IPS DF 6.9 (cell line): ENCODE measurements at regions not wholly inside any gene's neighbourhood (a gene's known extent, or its start where the extent isn't known, plus 50 kb on each side); places are given as distances from the start of the nearest gene placed in this dataset.
"Not testable (repeated sequence)": the region's sequence is repeated elsewhere in the genome, so short reads cannot be mapped to it uniquely, and the experiment has no call there.

Source experiments
- DNase-seq: peaks from one replicate; pipeline ENCODE4 v3.0.0-alpha.2; 2013; ENCODE audit warnings: low read depth, low spot score
- H3K27ac ChIP-seq: one replicate; pipeline ENCODE4 v1.5.1; 2013; ENCODE audit warnings: low read length, control low read depth
- H3K27me3 ChIP-seq: 2 replicates; pipeline ENCODE4 v1.6.1; 2013; ENCODE audit warnings: mild to moderate bottlenecking, low read length; ENCODE audit not compliant: control insufficient read depth, insufficient read depth
- H3K36me3 ChIP-seq: 2 replicates; pipeline ENCODE4 v1.6.1; 2013; ENCODE audit warnings: low read length; ENCODE audit not compliant: control insufficient read depth, insufficient read depth
- H3K4me1 ChIP-seq: 2 replicates; pipeline ENCODE4 v1.6.1; 2013; ENCODE audit warnings: low read length; ENCODE audit not compliant: control insufficient read depth, insufficient read depth
- H3K4me3 ChIP-seq: 2 replicates; pipeline ENCODE4 v1.5.1; 2013; ENCODE audit warnings: mild to moderate bottlenecking, low read length
- H3K9me3 ChIP-seq: 2 replicates; pipeline ENCODE4 v1.6.1; 2013; ENCODE audit warnings: low read length, inconsistent platforms; ENCODE audit not compliant: control insufficient read depth, insufficient read depth
- WGBS: extraction: QIAGEN DNeasy Blood & Tissue Kit; methylation state at CpG from one replicate; pipeline ENCODE4 v1.1.7; 2013; ENCODE audit warnings: mixed read lengths, missing lambda C conversion rate; ENCODE audit not compliant: insufficient read length, insufficient coverage; 5-methylcytosine and 5-hydroxymethylcytosine counted together

DNA sequence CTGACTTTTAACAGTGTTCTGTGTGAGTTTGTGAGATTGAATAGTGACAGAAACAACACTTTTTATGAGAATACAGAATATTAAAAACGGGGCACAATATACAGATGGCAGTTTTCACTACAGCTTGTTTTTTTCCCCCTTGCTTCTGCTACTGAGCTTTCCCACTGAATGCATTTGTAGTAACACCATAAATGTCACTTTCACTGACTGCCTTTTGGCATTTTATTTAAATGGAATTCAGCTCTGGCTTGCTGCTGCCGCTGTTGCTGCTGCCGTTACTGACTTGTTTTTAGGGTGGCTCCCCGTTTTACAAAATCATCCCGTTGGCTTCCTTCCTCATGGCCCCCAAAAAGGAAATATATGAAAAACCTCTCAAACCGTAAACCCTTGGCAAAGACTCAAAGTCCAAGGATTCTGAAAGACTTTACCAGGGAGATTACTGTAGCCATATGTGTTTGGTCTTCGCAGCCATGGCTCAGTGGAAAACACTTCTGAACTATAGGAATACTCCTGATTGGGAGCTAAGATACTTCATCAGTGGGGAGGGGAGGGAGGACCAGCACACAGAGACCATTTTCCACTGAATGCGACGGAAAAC is 151.0 kb downstream of the NUF2 start:
- WGBS = no CpG with 5 or more reads among the region's 9 CpGs
- Histone ChIP-seq H3K27me3 (no peaks in the 10 kb centered on the region), H3K27ac (no peak overlapping the region), H3K4me1 (no peaks in the 10 kb centered on the region), H3K9me3 (no peaks in the 10 kb centered on the region), H3K4me3 (no peak overlapping the region), H3K36me3 (no peaks in the 10 kb centered on the region)
- DNase-seq = no peak

DNA sequence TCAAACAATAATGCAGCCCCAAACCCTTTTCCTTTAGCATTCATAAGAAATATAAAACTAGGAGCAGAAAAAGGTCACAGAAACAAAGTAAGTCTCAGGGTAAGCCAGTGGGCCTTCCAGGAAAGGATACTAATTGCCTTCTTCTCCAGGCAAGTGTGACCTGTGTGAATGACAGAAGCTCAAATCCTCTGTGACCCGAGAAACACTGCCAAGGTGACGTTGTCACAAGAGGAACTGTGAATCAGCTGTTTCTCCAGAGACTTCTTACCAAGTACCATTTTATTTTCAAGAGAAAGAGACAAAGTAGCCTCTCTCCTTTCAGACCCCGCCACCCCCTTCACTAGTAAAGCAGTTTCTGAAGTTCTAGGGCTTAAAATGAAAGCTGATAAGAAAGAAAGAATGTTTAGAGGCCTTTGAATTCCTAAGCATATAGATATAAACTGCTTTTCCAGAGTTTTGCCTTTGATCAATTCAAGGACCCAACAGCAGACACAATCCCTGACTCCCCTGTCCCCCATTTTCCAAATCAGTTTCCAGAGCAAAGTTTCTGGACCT is 155.6 kb downstream of the NUF2 start:
- H3K27me3 ChIP-seq = no peaks in the 10 kb centered on the region
- H3K36me3 ChIP-seq = no peaks in the 10 kb centered on the region
- H3K4me1 ChIP-seq = no peaks in the 10 kb centered on the region
- H3K4me3 ChIP-seq = no peak overlapping the region
- no peak overlapping the region for H3K27ac ChIP-seq
- no peak for DNase-seq
- WGBS = no CpG with 5 or more reads among the region's 3 CpGs
- no peaks in the 10 kb centered on the region for H3K9me3 ChIP-seq

DNA sequence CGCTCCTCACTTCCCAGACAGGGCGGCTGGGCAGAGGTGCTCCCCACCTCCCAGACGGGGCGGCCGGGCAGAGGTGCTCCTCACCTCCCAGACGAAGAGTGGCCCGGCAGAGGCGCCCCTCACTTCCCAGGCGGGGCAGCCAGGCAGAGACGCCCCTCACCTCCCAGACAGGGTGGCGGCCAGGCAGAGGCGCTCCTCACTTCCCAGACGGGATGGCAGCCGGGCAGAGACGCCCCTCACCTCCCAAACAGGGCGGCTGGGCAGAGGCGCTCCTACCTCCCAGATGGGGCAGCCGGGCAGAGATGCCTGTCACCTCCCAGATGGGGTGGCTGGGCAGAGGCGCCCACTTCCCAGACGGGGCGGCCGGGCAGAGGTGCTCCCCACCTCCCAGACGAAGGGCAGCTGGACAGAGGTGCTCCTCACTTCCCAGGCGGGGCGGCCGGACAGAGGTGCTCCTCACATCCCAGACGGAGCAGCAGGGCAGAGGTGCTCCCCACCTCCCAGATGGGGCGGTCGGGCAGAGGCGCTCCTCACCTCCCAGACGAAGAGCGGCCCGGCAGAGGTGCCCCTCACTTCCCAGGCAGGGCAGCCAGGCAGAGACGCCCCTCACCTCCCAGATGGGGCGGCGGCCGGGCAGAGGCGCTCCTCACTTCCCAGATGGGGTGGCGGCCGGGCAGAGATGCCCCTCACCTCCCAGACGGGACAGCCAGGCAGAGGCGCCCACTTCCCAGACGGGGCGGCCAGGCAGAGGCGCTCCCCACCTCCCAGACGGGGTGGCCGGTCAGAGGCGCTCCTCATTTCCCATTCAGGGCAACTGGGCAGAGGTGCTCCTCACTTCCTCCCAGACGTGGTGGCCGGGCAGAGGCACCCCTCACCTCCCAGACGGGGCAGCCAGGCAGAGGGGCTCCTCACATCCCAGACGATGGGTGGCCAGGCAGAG is 176.9 kb downstream of the NUF2 start:
- H3K9me3 ChIP-seq, H3K4me3 ChIP-seq, DNase-seq, H3K36me3 ChIP-seq, H3K27ac ChIP-seq, H3K27me3 ChIP-seq, H3K4me1 ChIP-seq: not testable (repeated sequence)
- no CpG with 5 or more reads among the region's 52 CpGs for WGBS

DNA sequence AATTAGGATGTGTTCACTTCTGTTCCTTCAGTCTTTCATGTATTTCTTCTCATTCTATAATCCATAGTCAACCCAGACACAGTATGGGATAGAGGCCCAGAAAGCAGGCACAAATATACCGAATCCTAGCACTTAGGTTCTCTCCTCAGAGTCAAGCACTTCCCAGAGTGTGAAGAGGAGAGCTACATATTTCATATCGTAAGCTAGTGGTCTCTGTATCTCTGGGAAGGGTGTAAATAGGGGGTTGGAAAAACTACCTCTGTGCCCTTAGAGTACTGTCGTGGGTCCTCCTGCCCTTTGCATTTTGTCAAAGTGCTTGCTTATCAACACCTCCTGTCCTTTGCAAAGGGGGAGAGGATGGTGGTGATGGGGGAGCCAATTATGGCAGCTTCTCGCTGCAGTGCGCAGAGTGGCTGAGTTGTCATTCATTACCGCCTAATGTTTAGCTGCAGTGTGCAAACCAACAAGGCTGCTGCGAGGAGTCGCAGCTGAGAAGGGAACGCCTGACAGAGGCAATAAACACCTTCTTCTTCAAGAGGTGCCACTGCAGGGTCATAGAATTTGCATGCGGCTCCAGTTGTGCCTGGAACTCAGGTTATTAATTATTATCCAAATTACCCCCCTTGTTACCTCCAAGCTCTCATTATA is 182.7 kb downstream of the NUF2 start:
- Histone ChIP-seq H3K4me3 (no peak overlapping the region), H3K27ac (no peak overlapping the region), H3K9me3 (no peaks in the 10 kb centered on the region), H3K36me3 (no peaks in the 10 kb centered on the region), H3K27me3 (no peaks in the 10 kb centered on the region), H3K4me1 (no peaks in the 10 kb centered on the region)
- no CpG with 5 or more reads among the region's 10 CpGs for WGBS
- DNase-seq = no peak

DNA sequence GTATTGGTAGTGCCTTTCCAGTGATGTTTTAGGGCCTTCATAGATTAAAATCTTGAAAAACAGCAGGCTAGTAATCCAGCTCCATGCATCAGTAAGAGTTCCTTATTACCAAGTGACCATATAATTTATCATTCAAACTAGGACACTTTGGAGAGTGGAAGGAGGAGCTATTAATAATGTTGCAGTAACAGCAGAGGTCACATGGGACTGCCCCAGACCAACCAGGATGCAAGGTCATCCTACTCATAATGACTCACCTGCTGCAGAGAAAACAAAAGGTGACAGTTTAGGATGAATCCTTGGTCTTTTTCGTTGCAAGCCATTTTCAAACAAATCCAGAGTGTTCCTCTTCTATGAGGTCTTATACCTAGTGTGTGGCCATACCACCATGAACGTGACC is 187.4 kb downstream of the NUF2 start:
- WGBS = no CpG with 5 or more reads among the region's 2 CpGs
- Histone ChIP-seq H3K4me3 (no peak overlapping the region), H3K9me3 (no peaks in the 10 kb centered on the region), H3K36me3 (no peaks in the 10 kb centered on the region), H3K27me3 (no peaks in the 10 kb centered on the region), H3K27ac (no peak overlapping the region), H3K4me1 (no peaks in the 10 kb centered on the region)
- DNase-seq = no peak

DNA sequence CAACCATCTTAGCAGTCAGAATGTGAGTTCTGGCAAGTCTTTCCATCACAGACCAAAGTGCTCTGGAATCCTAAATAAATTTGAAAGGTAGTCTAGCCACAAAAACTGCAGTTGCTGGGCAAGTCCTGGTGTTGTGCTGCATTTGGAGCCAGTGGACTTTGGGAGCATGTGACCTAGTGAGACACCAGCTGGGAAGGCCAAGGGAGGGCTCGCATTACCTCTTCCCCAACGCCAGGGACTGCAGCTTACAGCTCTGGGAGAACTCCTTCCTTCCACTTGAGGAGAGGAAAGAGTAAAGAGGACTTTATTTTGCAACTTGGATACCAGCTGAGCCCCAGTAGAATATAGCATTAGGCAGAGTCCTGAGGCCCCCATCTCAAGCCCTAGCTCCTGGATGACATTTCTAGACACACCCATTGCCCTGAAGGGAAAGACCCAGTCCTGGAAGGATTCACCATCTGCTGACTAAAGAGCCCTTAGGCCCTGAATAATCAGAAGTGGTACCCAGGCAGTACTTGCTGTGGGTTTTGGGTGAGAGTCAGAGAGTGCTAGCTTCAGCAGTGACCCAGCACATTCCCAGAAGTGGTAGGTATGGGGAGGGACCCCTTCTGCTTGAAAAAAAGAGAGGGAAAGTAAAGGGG is 190.7 kb downstream of the NUF2 start:
- no peaks in the 10 kb centered on the region for H3K4me1 ChIP-seq
- DNase-seq = no peak
- WGBS = no CpG with 5 or more reads among the region's 2 CpGs
- H3K9me3 ChIP-seq = no peaks in the 10 kb centered on the region
- H3K36me3 ChIP-seq = no peaks in the 10 kb centered on the region
- no peak overlapping the region for H3K4me3 ChIP-seq
- no peaks in the 10 kb centered on the region for H3K27me3 ChIP-seq
- no peak overlapping the region for H3K27ac ChIP-seq

DNA sequence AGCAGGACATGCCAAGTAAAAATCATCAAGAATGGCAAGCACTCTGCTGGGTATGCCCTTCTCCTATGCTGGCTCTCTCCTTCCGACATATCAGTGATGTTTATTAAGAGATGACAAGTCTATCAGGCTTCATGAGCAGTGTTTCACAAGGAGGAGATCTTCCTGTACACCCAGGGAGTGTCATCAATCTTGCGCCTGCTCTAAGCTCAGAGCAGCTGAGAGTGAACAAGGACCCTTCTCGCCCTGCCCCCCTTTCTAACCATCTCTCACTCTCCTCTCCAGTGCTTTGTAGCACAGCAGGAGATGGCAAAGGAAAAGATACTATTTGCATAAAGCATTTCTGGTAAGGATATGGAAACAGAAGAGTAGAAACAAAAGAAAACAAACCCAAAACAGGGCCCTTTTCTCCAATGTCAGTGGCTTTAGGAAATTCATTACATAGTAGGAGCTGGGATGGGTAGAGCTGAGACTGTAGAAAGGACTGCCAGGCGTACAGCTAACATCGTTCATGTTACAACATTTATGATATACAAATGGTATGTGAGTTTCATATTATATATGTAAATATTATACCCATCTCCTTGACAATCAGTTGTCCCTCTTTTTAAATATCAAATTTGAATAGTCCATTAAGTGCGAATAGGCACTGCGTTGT is 201.7 kb downstream of the NUF2 start:
- Histone ChIP-seq H3K9me3 (no peaks in the 10 kb centered on the region), H3K4me1 (0 out of 2 replicates have a peak, but pooled peaks cover 1% of the 10 kb centered on the region), H3K4me3 (no peak overlapping the region), H3K27ac (no peak overlapping the region), H3K36me3 (no peaks in the 10 kb centered on the region), H3K27me3 (no peaks in the 10 kb centered on the region)
- WGBS = no CpG with 5 or more reads among the region's 7 CpGs
- no peak for DNase-seq

DNA sequence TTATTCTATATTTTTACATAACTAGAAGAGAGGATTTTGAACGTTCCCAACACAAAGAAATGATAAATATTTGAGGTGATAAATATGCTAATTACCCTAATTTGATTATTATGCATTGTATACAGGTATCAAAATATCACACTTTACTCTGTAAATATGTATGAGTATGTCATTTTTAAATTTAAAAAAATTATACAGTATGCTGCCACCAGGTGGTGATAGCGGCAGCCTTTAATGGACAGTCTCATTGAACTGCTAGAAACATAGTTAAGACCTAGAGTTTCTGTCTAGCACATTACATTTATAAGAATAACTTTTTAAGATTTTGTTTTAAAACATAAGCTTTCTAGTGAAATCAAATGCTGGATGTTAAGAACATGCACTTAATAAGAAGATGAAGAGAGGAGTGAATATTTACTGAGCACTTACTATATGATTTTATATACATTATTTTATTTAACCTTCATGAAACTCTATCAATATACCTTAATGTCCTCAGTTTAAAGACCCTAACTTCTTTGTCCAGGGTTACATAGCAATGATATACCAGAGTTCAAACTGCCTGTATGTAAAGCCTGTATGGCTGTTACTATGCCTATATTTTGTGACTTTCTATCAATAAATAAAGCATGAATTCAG is 207.1 kb downstream of the NUF2 start:
- no peak for DNase-seq
- H3K4me3 ChIP-seq = no peak overlapping the region
- H3K4me1 ChIP-seq = no peaks in the 10 kb centered on the region
- no peak overlapping the region for H3K27ac ChIP-seq
- H3K27me3 ChIP-seq = no peaks in the 10 kb centered on the region
- no CpG with 5 or more reads among the region's 2 CpGs for WGBS
- H3K9me3 ChIP-seq = no peaks in the 10 kb centered on the region
- H3K36me3 ChIP-seq = no peaks in the 10 kb centered on the region

DNA sequence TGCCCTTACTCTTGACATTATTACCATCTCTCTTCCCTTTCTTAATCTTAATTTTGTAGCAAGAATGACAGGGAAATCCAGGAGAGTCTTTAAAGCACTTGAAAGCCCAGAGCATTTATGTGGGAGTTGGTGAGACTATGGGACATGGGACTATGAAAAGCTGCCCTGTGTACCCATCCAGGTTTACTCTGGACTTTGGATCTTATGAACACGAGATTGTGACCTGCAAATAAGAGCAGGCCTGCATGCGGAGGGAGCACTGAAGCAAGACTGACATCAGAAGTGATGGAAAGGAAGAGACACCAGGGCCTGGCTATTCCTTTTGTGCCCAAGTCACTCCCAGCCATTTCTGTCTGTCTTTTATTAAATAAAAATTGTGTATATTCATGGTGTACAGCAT is 209.6 kb downstream of the NUF2 start:
- Histone ChIP-seq H3K27me3 (no peaks in the 10 kb centered on the region), H3K9me3 (no peaks in the 10 kb centered on the region), H3K27ac (no peak overlapping the region), H3K36me3 (no peaks in the 10 kb centered on the region), H3K4me1 (no peaks in the 10 kb centered on the region), H3K4me3 (no peak overlapping the region)
- no CpG with 5 or more reads among the region's 2 CpGs for WGBS
- DNase-seq = no peak
